ENCODE measurements at regions not wholly inside any gene's neighbourhood (a gene's known extent, or its start where the extent isn't known, plus 50 kb on each side); places are given as distances from the start of the nearest gene placed in this dataset.
"Not testable (repeated sequence)": the region's sequence is repeated elsewhere in the genome, so short reads cannot be mapped to it uniquely, and the experiment has no call there.

GRCh38 chr2:38243186-38243880 is 133.7 kb downstream of the ATL2 start:
- DNase-seq: no peak
- in situ Hi-C loops (cut with HindIII; ENCODE audit: low pct_ligation_motif_present, low pct_unique_long_range_greater_than_20kb, low sequenced_read_pairs): no loop called here

- no peak for DNase-seq
- in situ Hi-C loops (cut with HindIII; ENCODE audit: low pct_ligation_motif_present, low pct_unique_long_range_greater_than_20kb, low sequenced_read_pairs): no loop called here
Observed at GRCh38 chr2:38239452-38239851, 137.6 kb downstream of the ATL2 start.

GRCh38 chr2:38238705-38239104 is 138.4 kb downstream of the ATL2 start:
- in situ Hi-C loops (cut with HindIII; ENCODE audit: low pct_ligation_motif_present, low pct_unique_long_range_greater_than_20kb, low sequenced_read_pairs); DNase-seq: not testable (repeated sequence)

GRCh38 chr2:38237311-38237710 is 139.8 kb downstream of the ATL2 start:
- DNase-seq: no peak
- in situ Hi-C loops (cut with HindIII; ENCODE audit: low pct_ligation_motif_present, low pct_unique_long_range_greater_than_20kb, low sequenced_read_pairs): no loop called here

GRCh38 chr2:38233231-38233983 is 143.7 kb downstream of the ATL2 start:
- no peak for DNase-seq
- in situ Hi-C loops (cut with HindIII; ENCODE audit: low pct_ligation_motif_present, low pct_unique_long_range_greater_than_20kb, low sequenced_read_pairs): no loop called here

- DNase-seq: no peak
- in situ Hi-C loops (cut with HindIII; ENCODE audit: low pct_ligation_motif_present, low pct_unique_long_range_greater_than_20kb, low sequenced_read_pairs): no loop called here
Observed at GRCh38 chr2:38232454-38232853, 144.6 kb downstream of the ATL2 start.

- DNase-seq: no peak
- in situ Hi-C loops (cut with HindIII; ENCODE audit: low pct_ligation_motif_present, low pct_unique_long_range_greater_than_20kb, low sequenced_read_pairs): no loop called here
Observed at GRCh38 chr2:38230756-38231155, 146.3 kb downstream of the ATL2 start.

- no peak for DNase-seq
Observed at GRCh38 chr2:38228753-38229152, 148.3 kb downstream of the ATL2 start.

GRCh38 chr2:38224821-38225437 is 149.0 kb upstream of the CYP1B1 start:
- in situ Hi-C loops (cut with HindIII; ENCODE audit: low pct_ligation_motif_present, low pct_unique_long_range_greater_than_20kb, low sequenced_read_pairs): no loop called here
- DNase-seq: no peak

More at GRCh38 chr2:38228753-38229152, 148.3 kb downstream of the ATL2 start:
- in situ Hi-C loops (cut with HindIII; ENCODE audit: low pct_ligation_motif_present, low pct_unique_long_range_greater_than_20kb, low sequenced_read_pairs): no loop called here

GRCh38 chr2:38224181-38224580 is 148.2 kb upstream of the CYP1B1 start:
- in situ Hi-C loops (cut with HindIII; ENCODE audit: low pct_ligation_motif_present, low pct_unique_long_range_greater_than_20kb, low sequenced_read_pairs): no loop called here

GRCh38 chr2:38223256-38223655 is 147.3 kb upstream of the CYP1B1 start:
- DNase-seq: no peak
- in situ Hi-C loops (cut with HindIII; ENCODE audit: low pct_ligation_motif_present, low pct_unique_long_range_greater_than_20kb, low sequenced_read_pairs): no loop called here

More at GRCh38 chr2:38224181-38224580, 148.2 kb upstream of the CYP1B1 start:
- DNase-seq: no peak

- in situ Hi-C loops (cut with HindIII; ENCODE audit: low pct_ligation_motif_present, low pct_unique_long_range_greater_than_20kb, low sequenced_read_pairs): no loop called here
- no peak for DNase-seq
Observed at GRCh38 chr2:38220164-38220563, 144.2 kb upstream of the CYP1B1 start.

GRCh38 chr2:38218995-38219394 is 143.0 kb upstream of the CYP1B1 start:
- no peak for DNase-seq
- in situ Hi-C loops (cut with HindIII; ENCODE audit: low pct_ligation_motif_present, low pct_unique_long_range_greater_than_20kb, low sequenced_read_pairs): no loop called here

- in situ Hi-C loops (cut with HindIII; ENCODE audit: low pct_ligation_motif_present, low pct_unique_long_range_greater_than_20kb, low sequenced_read_pairs): no loop called here
- no peak for DNase-seq
Observed at GRCh38 chr2:38218591-38218991, 142.6 kb upstream of the CYP1B1 start.

- DNase-seq: no peak
- in situ Hi-C loops (cut with HindIII; ENCODE audit: low pct_ligation_motif_present, low pct_unique_long_range_greater_than_20kb, low sequenced_read_pairs): no loop called here
Observed at GRCh38 chr2:38217401-38218188, 141.6 kb upstream of the CYP1B1 start.

GRCh38 chr2:38216886-38217285 is 140.9 kb upstream of the CYP1B1 start:
- DNase-seq: no peak
- in situ Hi-C loops (cut with HindIII; ENCODE audit: low pct_ligation_motif_present, low pct_unique_long_range_greater_than_20kb, low sequenced_read_pairs): no loop called here

- DNase-seq: no peak
- in situ Hi-C loops (cut with HindIII; ENCODE audit: low pct_ligation_motif_present, low pct_unique_long_range_greater_than_20kb, low sequenced_read_pairs): no loop called here
Observed at GRCh38 chr2:38215993-38216392, 140.0 kb upstream of the CYP1B1 start.

- in situ Hi-C loops (cut with HindIII; ENCODE audit: low pct_ligation_motif_present, low pct_unique_long_range_greater_than_20kb, low sequenced_read_pairs): no loop called here
Observed at GRCh38 chr2:38215522-38215921, 139.6 kb upstream of the CYP1B1 start.

GRCh38 chr2:38214209-38214717 is 138.3 kb upstream of the CYP1B1 start:
- DNase-seq: no peak

More at GRCh38 chr2:38215522-38215921, 139.6 kb upstream of the CYP1B1 start:
- no peak for DNase-seq

More at GRCh38 chr2:38214209-38214717, 138.3 kb upstream of the CYP1B1 start:
- in situ Hi-C loops (cut with HindIII; ENCODE audit: low pct_ligation_motif_present, low pct_unique_long_range_greater_than_20kb, low sequenced_read_pairs): no loop called here
